ENCODE measurements at regions not wholly inside any gene's neighbourhood (a gene's known extent, or its start where the extent isn't known, plus 50 kb on each side); places are given as distances from the start of the nearest gene placed in this dataset.
A peak's percentile ranks its signal among the peaks of the same experiment; 100 is the strongest.
"Not testable (repeated sequence)": the region's sequence is repeated elsewhere in the genome, so short reads cannot be mapped to it uniquely, and the experiment has no call there.

GRCh38 chr14:106414464-106414863 lies 888.1 kb downstream of the TMEM121 start:
- DNase-seq (ENCODE audit: low read depth) = no peak
- TF ChIP-seq, protein P1, sequence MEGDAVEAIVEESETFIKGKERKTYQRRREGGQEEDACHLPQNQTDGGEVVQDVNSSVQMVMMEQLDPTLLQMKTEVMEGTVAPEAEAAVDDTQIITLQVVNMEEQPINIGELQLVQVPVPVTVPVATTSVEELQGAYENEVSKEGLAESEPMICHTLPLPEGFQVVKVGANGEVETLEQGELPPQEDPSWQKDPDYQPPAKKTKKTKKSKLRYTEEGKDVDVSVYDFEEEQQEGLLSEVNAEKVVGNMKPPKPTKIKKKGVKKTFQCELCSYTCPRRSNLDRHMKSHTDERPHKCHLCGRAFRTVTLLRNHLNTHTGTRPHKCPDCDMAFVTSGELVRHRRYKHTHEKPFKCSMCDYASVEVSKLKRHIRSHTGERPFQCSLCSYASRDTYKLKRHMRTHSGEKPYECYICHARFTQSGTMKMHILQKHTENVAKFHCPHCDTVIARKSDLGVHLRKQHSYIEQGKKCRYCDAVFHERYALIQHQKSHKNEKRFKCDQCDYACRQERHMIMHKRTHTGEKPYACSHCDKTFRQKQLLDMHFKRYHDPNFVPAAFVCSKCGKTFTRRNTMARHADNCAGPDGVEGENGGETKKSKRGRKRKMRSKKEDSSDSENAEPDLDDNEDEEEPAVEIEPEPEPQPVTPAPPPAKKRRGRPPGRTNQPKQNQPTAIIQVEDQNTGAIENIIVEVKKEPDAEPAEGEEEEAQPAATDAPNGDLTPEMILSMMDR (IDR thresholded peaks at IDR 0.05; ENCODE audit: control insufficient read depth, extremely low read depth, insufficient read depth) = no peak
- H3K4me3 ChIP-seq (ENCODE audit: low read depth, low read length) = no peak overlapping the region

DNA sequence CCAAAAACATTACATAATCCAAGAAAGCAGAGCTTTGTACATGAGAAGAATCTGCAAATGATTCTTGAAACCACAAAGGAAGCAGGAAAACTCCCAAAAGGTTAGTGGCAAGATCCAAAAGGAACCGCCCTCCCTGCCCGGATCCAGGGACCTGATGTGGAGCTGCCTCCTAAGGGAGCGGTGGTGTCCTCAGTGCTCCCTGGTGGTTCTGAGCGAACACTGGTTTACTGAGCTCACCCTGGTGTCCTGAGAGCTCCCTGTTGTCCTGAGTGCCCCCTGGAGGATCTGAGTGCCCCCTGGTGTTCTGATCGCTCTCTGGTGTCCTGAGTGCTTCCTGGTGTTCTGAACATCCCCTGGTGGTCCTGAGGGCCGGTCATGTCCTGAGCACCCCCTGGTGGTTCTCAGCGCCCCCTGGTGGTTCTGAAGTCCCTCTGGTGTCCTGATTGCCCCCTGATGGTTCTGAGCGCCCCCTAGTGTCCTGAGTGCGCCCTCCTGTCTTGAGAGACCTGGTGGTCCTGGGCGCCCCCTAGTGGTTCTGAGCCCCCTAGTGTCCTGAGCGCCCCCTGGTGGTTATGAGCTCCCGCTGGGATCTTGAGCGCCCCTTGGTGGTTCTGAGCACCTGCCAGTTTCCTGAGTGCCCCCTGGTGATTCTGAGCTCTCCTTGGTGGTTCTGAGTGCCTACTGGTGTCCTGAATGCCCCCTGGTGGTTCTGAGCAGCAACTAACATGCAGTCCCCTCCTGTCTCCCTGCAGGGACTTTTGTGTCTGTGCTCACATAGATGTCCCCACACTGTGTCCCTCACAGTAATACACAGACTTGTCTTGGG lies 891.1 kb downstream of the TMEM121 start:
- peak; percentile 15 for DNase-seq (ENCODE audit: low read depth)
- no peak overlapping the region for H3K4me3 ChIP-seq (ENCODE audit: low read depth, low read length)
- TF ChIP-seq, protein P1 (IDR thresholded peaks at IDR 0.05; ENCODE audit: control insufficient read depth, extremely low read depth, insufficient read depth) = peak; percentile 59

- TF ChIP-seq, protein P1 (IDR thresholded peaks at IDR 0.05; ENCODE audit: control insufficient read depth, extremely low read depth, insufficient read depth) = no peak
- DNase-seq (ENCODE audit: low read depth) = no peak
- H3K4me3 ChIP-seq (ENCODE audit: low read depth, low read length) = no peak overlapping the region
Observed at GRCh38 chr14:106419376-106419965, 893.1 kb downstream of the TMEM121 start.

- DNase-seq (ENCODE audit: low read depth); H3K4me3 ChIP-seq (ENCODE audit: low read depth, low read length): not testable (repeated sequence)
Observed at GRCh38 chr14:106421431-106422033, 895.1 kb downstream of the TMEM121 start.

DNA sequence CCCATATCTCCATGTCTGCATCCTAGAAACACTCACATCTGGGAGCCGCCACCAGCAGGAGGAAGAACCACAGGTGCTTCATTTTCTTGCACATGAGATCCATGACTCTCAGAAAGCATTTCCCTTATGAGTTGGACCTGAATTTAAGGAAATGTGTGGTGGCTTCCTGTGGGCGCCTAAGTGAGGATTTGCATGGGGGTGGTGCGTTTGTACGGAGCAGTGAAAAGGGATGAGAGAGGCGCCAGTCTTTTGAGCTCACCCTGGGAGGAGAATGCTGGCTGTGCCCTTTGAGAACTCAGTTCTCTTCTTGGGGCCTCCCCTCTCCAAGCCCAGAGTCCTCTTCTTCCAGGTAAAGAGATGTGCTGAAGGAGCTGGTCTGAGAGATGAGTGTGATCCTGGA lies 895.7 kb downstream of the TMEM121 start:
- TF ChIP-seq, protein P1 (IDR thresholded peaks at IDR 0.05; ENCODE audit: control insufficient read depth, extremely low read depth, insufficient read depth) = no peak
- no peak for DNase-seq (ENCODE audit: low read depth)
- no peak overlapping the region for H3K4me3 ChIP-seq (ENCODE audit: low read depth, low read length)

DNA sequence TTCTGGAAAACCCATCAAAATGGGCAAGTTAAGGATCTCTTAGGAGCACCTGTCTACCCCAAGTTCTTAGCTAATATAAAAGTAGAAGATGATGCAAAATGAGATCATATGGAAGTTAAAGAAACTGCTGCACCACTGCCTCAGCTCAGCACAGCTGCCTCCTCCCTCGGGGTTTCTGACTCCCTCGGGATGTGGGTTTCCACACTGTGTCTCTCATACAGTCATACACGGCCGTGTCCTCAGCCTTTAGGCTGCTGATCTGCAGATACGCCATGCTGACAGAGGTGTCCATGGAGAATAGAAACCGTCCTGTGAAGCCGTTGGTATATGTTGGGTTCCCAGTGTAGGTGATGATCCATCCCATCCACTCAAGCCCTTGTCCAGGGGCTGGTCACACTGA lies 898.8 kb downstream of the TMEM121 start:
- not testable (repeated sequence) for DNase-seq (ENCODE audit: low read depth); H3K4me3 ChIP-seq (ENCODE audit: low read depth, low read length)

DNA sequence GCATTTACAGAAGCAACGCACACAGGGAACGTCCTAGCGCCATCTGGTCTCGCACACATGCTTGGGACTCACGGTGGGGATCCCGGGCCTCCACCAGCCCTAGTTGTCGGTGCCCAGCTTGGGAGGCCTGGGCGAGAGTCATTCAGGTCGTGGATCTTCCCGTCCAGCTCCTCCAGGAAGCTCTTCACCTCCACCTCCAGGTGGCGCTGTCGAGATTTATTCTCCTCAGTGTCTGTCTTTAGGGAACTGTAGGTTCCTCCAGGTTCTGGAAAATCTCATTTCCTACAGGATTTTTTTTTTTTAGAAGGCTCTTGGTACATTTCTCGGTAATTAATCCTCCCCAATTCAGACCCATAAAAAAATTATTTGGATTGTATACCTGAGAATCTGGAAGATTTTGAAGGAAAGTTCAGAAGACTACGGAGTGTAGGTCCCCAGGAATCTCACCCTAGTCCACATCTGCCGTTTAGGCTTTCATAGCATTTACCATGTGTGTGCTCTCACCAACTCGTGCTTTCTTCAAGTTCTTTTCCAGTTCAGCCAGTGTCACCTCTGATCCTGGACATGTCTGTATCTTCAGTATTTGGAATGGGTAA lies 910.0 kb downstream of the TMEM121 start:
- DNase-seq (ENCODE audit: low read depth) = peak; percentile 50
- TF ChIP-seq, protein P1 (IDR thresholded peaks at IDR 0.05; ENCODE audit: control insufficient read depth, extremely low read depth, insufficient read depth) = peak; percentile 73
- no peak overlapping the region for H3K4me3 ChIP-seq (ENCODE audit: low read depth, low read length)
